A549 (cell line): ENCODE measurements at regions not wholly inside any gene's neighbourhood (a gene's known extent, or its start where the extent isn't known, plus 50 kb on each side); places are given as distances from the start of the nearest gene placed in this dataset.

Experiments used
- BHLHE40 ChIP-seq: IDR thresholded peaks from 2 replicates; pipeline ENCODE4 v1.6.1; 2012; ENCODE audit warnings: low read depth, low read length, inconsistent platforms
- CBX8 ChIP-seq: fragments of 200-600 bp; sonication (generic); IDR thresholded peaks from 2 replicates; pipeline ENCODE4 v1.6.1; 2016
- CTCF ChIP-seq: fragments of >200 bp; sonication (Bioruptor Twin); formaldehyde crosslinking; IDR thresholded peaks from 3 replicates; pipeline ENCODE4 v1.5.1; 2016
- E2F6 ChIP-seq: IDR thresholded peaks from 2 replicates; pipeline ENCODE4 v1.6.1; 2012; ENCODE audit warnings: low read depth, borderline replicate concordance
- EP300 ChIP-seq, 2 experiments: fragments of >200 bp; sonication (Bioruptor Twin); formaldehyde crosslinking; IDR thresholded peaks; 2 replicates in 1 of 2; 3 replicates in 1 of 2; pipeline ENCODE4 v1.6.1; 2016 to 2017
- JUN ChIP-seq, 2 experiments: fragments of >200 bp; sonication (Bioruptor Twin); formaldehyde crosslinking; IDR thresholded peaks; 2 replicates in 1 of 2; 3 replicates in 1 of 2; pipeline ENCODE4 v1.6.1; 2016 to 2017
- KDM1A ChIP-seq: fragments of 200-600 bp; sonication (generic); IDR thresholded peaks from 2 replicates; pipeline ENCODE4 v1.6.1; 2016; ENCODE audit warnings: low read depth, mild to moderate bottlenecking
- MAFK ChIP-seq: fragments of 450-650 bp; IDR thresholded peaks from 2 replicates; pipeline ENCODE4 v1.6.1; 2014; ENCODE audit not compliant: partially characterized antibody
- MYC ChIP-seq: IDR thresholded peaks from 2 replicates; pipeline ENCODE4 v1.6.1; 2012; ENCODE audit warnings: mild to moderate bottlenecking, inconsistent platforms, low read length, improper control_type of control experiment, borderline replicate concordance
- PHF8 ChIP-seq: fragments of 200-600 bp; sonication (generic); IDR thresholded peaks from 2 replicates; pipeline ENCODE4 v1.6.1; 2016; ENCODE audit warnings: low read depth, mild to moderate bottlenecking, antibody characterized with exemption, moderate library complexity, borderline replicate concordance
- RAD21 ChIP-seq, 2 experiments: fragments of >200 bp in 1 of 2; sonication (Bioruptor Twin) in 1 of 2; formaldehyde crosslinking in 1 of 2; IDR thresholded peaks in 1 of 2; conservative IDR thresholded peaks in 1 of 2; 2 replicates in 1 of 2; 3 replicates in 1 of 2; pipeline ENCODE4 v1.6.1; 2012 to 2018; ENCODE audit warnings: inconsistent platforms in 1 of 2
- RCOR1 ChIP-seq: fragments of 150-350 bp; IDR thresholded peaks from 2 replicates; pipeline ENCODE4 v1.6.1; 2014; ENCODE audit warnings: antibody characterized with exemption, low read length, low read depth
- SMC3 ChIP-seq: fragments of >200 bp; sonication (Bioruptor Twin); formaldehyde crosslinking; IDR thresholded peaks from 3 replicates; pipeline ENCODE4 v1.6.1; 2018; ENCODE audit warnings: inconsistent platforms

- no peak for TF ChIP-seq JUN (IDR thresholded peaks at IDR 0.05)
- TF ChIP-seq PHF8 = no peak
- no peak for TF ChIP-seq CBX8
- TF ChIP-seq CTCF = no peak
- TF ChIP-seq E2F6 = no peak
- TF ChIP-seq BHLHE40 = no peak
- TF ChIP-seq MAFK = no peak
- no peak for TF ChIP-seq MYC
- no peak for TF ChIP-seq SMC3
- TF ChIP-seq RAD21 (conservative IDR thresholded peaks at IDR 0.05 in 1 of 2, IDR thresholded peaks at IDR 0.05 in 1 of 2) = no peak
- no peak for TF ChIP-seq RCOR1
- TF ChIP-seq KDM1A = no peak
- no peak for TF ChIP-seq EP300 (IDR thresholded peaks at IDR 0.05)
Measured at GRCh38 chr17:33460781-33461450, 167.8 kb upstream of the ASIC2 start.
